ENCODE measurements at regions not wholly inside any gene's neighbourhood (a gene's known extent, or its start where the extent isn't known, plus 50 kb on each side); places are given as distances from the start of the nearest gene placed in this dataset.

DNA sequence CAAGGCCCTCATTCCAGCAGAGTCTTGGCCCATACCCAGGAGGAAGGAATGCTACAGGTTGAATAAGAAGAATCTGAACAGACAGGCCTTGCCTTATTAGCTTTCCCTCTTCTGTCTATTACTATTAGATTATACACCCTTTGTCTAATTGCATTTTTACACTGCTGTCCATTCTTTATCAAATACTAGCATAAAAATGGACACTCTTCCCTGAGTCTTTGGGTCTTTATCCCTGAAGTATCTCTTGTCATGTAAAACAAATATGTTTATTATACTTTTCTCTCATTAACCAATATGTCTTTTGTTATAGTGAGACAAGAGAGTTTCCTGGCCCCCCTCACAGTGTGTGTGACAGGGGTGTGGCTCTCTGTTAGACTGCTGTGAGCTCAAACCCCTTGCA is 897.4 kb upstream of the SEL1L start:
- intact Hi-C loops (cut with micrococcal nuclease; ENCODE audit: unreplicated experiment), result no loop called here
- POLR2A ChIA-PET, result no interaction called here
- Mint-ChIP-seq H3K27me3 (ENCODE audit: insufficient read depth, unreplicated experiment) (peaks cover 4% of the 10 kb centered on the region), H3K4me1 (ENCODE audit: low read depth, unreplicated experiment) (peaks cover 7% of the 10 kb centered on the region), H3K27ac (ENCODE audit: unreplicated experiment) (no peak overlapping the region), H3K36me3 (ENCODE audit: insufficient read depth, unreplicated experiment) (no peaks in the 10 kb centered on the region), H3K4me3 (ENCODE audit: unreplicated experiment) (no peak overlapping the region), H3K9me3 (ENCODE audit: unreplicated experiment) (peaks cover 6% of the 10 kb centered on the region)
- H3K4me3 ChIP-seq (ENCODE audit: low read depth, low read length), result no peak overlapping the region
- BruUV-seq (replicated peaks), result no TSS peak
- CTCF ChIA-PET, result no interaction called here
- no peak for DNase-seq
- H3K9me3 ChIP-seq, result no peaks in the 10 kb centered on the region
- TF ChIP-seq, protein P1, sequence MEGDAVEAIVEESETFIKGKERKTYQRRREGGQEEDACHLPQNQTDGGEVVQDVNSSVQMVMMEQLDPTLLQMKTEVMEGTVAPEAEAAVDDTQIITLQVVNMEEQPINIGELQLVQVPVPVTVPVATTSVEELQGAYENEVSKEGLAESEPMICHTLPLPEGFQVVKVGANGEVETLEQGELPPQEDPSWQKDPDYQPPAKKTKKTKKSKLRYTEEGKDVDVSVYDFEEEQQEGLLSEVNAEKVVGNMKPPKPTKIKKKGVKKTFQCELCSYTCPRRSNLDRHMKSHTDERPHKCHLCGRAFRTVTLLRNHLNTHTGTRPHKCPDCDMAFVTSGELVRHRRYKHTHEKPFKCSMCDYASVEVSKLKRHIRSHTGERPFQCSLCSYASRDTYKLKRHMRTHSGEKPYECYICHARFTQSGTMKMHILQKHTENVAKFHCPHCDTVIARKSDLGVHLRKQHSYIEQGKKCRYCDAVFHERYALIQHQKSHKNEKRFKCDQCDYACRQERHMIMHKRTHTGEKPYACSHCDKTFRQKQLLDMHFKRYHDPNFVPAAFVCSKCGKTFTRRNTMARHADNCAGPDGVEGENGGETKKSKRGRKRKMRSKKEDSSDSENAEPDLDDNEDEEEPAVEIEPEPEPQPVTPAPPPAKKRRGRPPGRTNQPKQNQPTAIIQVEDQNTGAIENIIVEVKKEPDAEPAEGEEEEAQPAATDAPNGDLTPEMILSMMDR (IDR thresholded peaks at IDR 0.05; ENCODE audit: insufficient read depth in 1 of 2, low read depth in 1 of 2, low read length in 1 of 2, severe bottlenecking in 1 of 2, unreplicated experiment in 1 of 2), result no peak
- no peaks in the 10 kb centered on the region for H3K27me3 ChIP-seq (replicated peaks; ENCODE audit: control insufficient read depth, insufficient read depth, low read length)
- H3K4me1 ChIP-seq, result no peaks in the 10 kb centered on the region
- H3K36me3 ChIP-seq (ENCODE audit: control insufficient read depth, insufficient read depth, low read length), result no peaks in the 10 kb centered on the region

DNA sequence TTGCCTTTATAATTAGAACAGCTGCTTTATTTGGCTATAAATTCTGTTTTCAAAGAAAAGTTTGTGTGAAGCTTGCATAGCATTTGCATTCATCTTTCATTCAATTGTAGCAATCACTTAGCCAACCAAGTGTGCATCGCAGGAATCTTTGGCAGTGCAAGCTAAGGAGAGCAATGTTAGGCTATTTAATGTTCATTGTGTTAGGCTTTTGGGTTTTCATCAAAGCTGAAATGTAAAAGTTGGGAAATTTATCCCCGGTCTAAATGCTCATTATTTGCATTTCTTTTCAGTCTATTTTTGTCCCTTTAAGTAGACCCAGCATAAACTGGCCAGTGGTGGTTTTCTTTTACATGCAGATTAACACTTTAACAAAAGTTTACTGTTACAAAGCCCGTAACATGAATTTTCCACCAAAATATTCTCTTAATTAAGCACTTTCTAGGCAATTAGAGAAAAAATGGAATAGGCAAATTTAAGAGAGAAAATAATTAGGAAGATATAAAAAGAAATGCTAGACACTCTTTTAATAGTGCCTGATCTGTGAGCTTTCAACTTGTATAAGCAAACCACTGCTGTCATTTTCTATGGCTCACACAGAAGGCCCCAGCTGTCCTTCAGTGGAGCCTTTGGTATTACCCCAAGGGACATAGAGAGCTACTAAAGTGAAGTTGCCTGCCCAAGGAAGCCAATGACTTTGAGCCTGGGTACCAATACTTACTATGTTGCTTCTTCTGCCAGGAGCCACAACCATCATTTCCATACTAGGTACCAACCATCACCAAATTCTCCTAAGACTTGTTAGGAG is 898.9 kb upstream of the SEL1L start:
- Histone ChIP-seq H3K27me3 (replicated peaks; ENCODE audit: control insufficient read depth, insufficient read depth, low read length) (no peaks in the 10 kb centered on the region), H3K36me3 (ENCODE audit: control insufficient read depth, insufficient read depth, low read length) (no peaks in the 10 kb centered on the region), H3K4me1 (no peaks in the 10 kb centered on the region), H3K4me3 (ENCODE audit: low read depth, low read length) (no peak overlapping the region), H3K9me3 (no peaks in the 10 kb centered on the region)
- H3K36me3 Mint-ChIP-seq (ENCODE audit: insufficient read depth, unreplicated experiment), result no peaks in the 10 kb centered on the region
- ChIA-PET CTCF (no interaction called here), POLR2A (no interaction called here)
- intact Hi-C loops (cut with micrococcal nuclease; ENCODE audit: unreplicated experiment), result no loop called here
- DNase-seq, result no peak
- peaks cover 7% of the 10 kb centered on the region for H3K4me1 Mint-ChIP-seq (ENCODE audit: low read depth, unreplicated experiment)
- no peak overlapping the region for H3K27ac Mint-ChIP-seq (ENCODE audit: unreplicated experiment)
- no TSS peak for BruUV-seq (replicated peaks)
- TF ChIP-seq, protein P1 (IDR thresholded peaks at IDR 0.05; ENCODE audit: insufficient read depth in 1 of 2, low read depth in 1 of 2, low read length in 1 of 2, severe bottlenecking in 1 of 2, unreplicated experiment in 1 of 2), result no peak
- no peak overlapping the region for H3K4me3 Mint-ChIP-seq (ENCODE audit: unreplicated experiment)
- peaks cover 6% of the 10 kb centered on the region for H3K9me3 Mint-ChIP-seq (ENCODE audit: unreplicated experiment)
- peaks cover 8% of the 10 kb centered on the region for H3K27me3 Mint-ChIP-seq (ENCODE audit: insufficient read depth, unreplicated experiment)

DNA sequence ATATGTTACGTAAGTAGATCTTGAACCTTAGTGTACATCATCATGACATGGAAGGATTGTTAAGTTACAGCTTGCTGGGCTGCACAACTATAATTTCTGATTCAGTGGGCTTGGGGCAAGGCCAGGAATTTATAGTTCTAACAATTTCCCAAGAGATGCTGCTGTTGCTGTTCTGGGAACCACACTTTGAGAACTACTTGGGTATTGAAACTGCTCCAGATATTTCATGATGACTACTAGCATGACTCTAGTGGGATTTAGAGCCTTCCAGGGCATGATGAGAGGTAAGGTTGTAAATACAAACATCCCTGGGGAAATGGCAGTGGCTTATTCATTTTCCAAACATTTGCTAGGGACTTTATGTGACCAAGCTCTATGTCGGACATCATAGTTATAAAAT is 904.8 kb upstream of the SEL1L start:
- no peak for DNase-seq
- intact Hi-C loops (cut with micrococcal nuclease; ENCODE audit: unreplicated experiment), result no loop called here
- Histone ChIP-seq H3K27me3 (replicated peaks; ENCODE audit: control insufficient read depth, insufficient read depth, low read length) (no peaks in the 10 kb centered on the region), H3K4me3 (ENCODE audit: low read depth, low read length) (no peak overlapping the region), H3K9me3 (no peaks in the 10 kb centered on the region), H3K36me3 (ENCODE audit: control insufficient read depth, insufficient read depth, low read length) (no peaks in the 10 kb centered on the region), H3K4me1 (no peaks in the 10 kb centered on the region)
- Mint-ChIP-seq H3K4me3 (ENCODE audit: unreplicated experiment) (no peak overlapping the region), H3K4me1 (ENCODE audit: low read depth, unreplicated experiment) (peaks cover 7% of the 10 kb centered on the region), H3K27ac (ENCODE audit: unreplicated experiment) (no peak overlapping the region), H3K9me3 (ENCODE audit: unreplicated experiment) (no peaks in the 10 kb centered on the region), H3K36me3 (ENCODE audit: insufficient read depth, unreplicated experiment) (no peaks in the 10 kb centered on the region), H3K27me3 (ENCODE audit: insufficient read depth, unreplicated experiment) (peaks cover 6% of the 10 kb centered on the region)
- ChIA-PET POLR2A (no interaction called here), CTCF (no interaction called here)
- BruUV-seq (replicated peaks), result no TSS peak
- TF ChIP-seq, protein P1 (IDR thresholded peaks at IDR 0.05; ENCODE audit: insufficient read depth in 1 of 2, low read depth in 1 of 2, low read length in 1 of 2, severe bottlenecking in 1 of 2, unreplicated experiment in 1 of 2), result no peak

Measured in Caco-2 (cell line).